ENCODE measurements at regions not wholly inside any gene's neighbourhood (a gene's known extent, or its start where the extent isn't known, plus 50 kb on each side); places are given as distances from the start of the nearest gene placed in this dataset.

DNA sequence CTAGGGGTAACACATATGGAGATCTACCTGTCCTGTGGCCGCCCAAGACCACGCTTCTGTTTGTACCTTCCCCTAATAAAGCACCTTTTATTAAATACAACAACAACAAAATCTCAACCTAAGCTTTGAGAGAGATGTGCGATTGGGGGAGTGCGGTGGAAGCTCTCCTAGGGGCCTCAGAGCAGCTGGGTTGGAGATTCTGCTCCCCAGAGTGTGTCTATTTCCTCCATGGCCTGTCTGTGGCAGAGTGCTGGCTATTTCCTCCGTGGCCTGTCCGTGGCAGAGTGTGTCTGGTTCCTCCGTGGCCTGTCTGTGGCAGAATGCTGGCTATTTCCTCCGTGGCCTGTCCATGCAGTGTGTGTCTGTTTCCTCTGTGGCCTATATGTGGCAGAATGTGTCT, 139.3 kb upstream of the IPO9 start:
- DNase-seq, result no peak

DNA sequence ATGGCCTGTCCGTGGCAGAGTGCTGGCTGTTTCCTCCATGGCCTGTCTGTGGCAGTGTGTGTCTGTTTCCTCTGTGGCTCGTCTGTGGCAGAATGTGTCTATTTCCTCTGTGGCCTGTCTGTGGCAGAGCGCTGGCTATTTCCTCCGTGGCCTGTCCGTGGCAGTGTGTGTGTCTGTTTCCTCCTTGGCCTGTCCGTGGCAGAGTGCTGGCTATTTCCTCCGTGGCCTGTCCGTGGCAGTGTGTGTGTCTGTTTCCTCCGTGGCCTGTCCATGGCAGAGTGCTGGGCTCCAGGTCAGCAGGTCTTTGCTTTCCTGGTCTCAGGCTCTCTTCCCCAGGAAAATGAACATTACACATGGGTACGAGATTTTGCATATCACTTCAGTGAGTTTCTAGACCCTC, 138.4 kb upstream of the IPO9 start:
- no peak for DNase-seq

GRCh38 chr1:201691716-201692554, 137.0 kb upstream of the IPO9 start:
- no peak for DNase-seq

- DNase-seq, result no peak
Measured at GRCh38 chr1:201692555-201693394, 136.2 kb upstream of the IPO9 start.

- DNase-seq, result peak; percentile 16
Measured at GRCh38 chr1:201693890-201694607, 134.9 kb upstream of the IPO9 start.

DNA sequence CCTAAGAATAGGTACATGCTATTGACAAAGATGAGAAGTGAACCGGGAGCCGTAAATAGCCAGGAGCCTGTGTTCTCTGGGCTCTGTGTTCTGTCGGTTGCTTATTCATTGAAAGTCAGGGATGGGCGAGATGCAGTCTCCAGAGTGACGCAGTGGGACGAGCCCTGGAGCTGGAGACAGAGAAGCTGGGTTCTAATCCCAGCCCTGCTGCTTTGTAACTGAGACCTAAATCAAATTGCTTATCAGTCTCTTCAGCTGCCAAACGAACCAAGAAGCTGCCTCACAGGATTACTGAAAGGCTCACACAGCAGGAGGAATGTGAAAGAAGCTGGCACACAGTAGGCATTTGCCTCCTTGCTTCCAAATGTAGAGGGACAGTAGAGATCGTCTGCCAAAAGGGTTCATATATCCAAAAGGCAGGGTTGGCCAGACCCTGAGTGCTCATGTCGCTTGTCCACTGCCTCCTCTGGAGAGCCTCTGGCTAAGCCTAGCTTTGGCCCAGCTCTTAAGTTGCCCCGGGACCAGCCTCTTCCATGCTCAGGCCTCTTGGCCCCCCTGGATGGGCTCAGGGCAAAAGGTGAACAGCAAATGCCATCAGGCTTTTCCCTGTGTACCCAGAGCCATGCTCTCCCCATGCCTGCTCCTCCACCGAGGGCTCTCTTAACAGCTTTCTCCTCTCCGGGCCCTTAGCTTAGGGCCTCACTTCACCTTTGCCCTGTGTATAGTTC, 134.2 kb upstream of the IPO9 start:
- DNase-seq, result peak; percentile 18

DNA sequence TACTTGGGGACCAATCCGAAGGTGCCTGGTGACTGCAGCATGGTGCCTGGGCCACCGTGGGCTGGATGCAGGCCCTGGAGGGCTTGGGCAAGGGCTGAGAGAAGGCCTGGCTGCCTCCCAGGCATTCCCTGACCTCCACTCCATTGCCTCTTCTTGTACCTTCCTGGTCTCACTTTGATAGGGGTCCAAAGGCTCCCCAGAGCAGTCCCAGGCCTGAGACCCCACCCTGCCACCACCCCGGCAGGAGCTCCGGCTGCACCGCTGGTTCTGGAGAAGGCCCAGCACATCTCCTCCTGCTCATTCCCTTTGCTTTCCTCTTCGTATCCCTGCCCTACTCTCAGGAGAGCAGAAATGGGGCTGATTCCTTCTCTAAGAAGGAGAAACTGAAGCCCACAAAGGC, 133.3 kb upstream of the IPO9 start:
- DNase-seq, result peak; percentile 37

DNA sequence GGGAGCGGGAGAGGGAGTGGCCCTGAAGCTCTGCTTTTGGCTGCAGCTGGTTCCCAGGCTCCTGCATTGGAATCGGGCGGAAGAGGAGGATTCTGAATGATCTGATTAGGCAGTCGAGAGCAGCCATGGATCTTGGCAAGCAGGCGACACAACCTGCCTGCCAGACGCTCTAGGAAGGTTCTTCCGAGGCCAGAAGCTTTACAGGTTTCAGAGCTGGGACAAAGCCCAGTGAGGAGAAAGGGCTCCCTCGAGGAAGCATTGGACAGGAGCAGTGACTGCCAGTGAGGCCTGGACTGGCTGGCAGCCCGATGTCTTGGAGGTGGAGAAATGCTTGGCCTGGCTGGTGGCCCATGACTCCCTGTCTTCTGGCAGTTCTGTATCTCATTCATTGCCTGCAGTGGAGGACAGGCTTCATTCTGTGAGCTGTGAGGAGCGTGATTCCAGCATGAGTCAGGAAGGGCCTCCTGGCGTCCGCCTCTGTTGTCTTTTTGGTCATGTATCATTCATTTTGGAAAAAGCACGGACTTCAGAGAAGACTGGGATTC, 132.7 kb upstream of the IPO9 start:
- DNase-seq, result peak; percentile 94

GRCh38 chr1:201697174-201697573, 131.8 kb upstream of the IPO9 start:
- peak; percentile 15 for DNase-seq

GRCh38 chr1:201701831-201702230, 127.1 kb upstream of the IPO9 start:
- DNase-seq, result no peak

- peak; percentile 60 for DNase-seq
Measured at GRCh38 chr1:201702936-201703335, 126.0 kb upstream of the IPO9 start.

- DNase-seq, result peak; percentile 90
Measured at GRCh38 chr1:201703621-201704438, 125.1 kb upstream of the IPO9 start.

DNA sequence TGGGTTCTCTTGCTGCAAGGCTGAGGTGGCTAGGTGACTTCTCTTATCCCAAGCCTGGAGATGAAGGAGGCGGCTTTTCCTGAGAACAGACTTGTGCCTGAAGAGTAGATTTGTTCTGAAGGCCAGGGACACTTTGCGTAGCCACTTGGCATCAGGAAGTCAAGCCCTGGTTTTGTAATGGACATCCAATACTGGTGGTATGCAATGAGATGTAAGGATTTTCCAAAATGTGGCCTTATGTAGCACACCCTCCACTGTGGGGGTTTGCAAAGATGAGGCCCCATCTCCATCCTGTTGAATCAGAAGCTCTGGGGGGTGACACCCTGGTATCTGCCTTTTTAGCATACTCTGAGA, 124.5 kb upstream of the IPO9 start:
- no peak for DNase-seq

DNA sequence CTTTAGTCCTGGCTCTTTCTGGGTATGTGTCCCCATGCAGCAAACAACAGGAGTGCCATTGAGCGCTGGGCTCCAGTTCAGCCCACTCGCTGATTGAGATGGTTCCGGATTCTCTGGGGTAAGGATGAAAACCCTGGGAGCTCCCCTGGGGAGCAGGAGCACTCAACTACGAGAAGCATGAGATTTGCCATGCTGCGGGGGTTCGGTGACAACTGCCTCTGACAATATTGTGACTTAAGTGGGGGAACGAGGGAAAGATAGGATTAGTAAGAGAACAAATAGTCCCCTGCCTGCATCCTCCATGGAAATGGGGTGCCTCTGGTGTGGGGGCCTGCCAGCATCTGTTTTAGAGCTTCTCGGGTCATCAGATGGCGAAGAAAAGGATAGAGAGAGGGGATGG, 123.6 kb upstream of the IPO9 start:
- no peak for DNase-seq

DNA sequence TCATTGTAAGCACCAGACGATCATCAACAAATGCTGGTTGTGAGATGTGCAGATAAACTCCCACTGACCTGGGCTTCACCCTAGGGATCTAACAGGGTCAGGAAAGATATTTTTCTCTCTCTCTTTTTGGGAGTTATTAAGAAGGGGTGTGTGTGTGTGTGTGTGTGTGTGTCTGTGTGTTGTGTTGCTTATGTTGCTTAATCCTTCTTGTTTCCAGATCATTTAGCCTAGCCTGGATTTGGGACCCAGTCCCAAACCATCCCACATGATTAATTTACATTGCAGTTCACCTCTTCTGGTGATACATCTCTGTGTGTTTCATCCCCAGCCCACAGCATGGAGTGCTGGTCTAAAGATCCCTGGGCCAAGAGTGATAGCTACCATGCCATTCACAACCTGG, 122.8 kb upstream of the IPO9 start:
- DNase-seq, result no peak

GRCh38 chr1:201707027-201707426, 121.9 kb upstream of the IPO9 start:
- DNase-seq, result peak; percentile 16

DNA sequence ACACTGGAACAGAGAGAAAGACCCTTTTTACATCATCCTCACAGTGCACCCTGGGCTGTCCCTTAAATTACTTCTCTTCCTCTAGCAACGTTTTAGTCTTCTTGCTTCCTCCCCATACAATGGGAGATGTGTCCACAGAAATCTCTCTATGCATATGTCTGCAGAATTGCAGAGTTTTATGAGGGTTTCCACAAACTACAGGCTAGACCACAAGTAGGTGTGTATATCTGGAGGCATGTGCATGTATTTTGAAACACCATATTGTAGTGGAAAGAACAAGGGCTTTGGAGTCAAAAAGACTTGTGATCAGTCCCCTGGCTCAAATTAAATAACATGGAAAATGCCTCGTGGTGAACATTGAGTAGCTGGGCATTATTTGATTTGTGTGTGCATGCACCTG, 121.3 kb upstream of the IPO9 start:
- no peak for DNase-seq

DNA sequence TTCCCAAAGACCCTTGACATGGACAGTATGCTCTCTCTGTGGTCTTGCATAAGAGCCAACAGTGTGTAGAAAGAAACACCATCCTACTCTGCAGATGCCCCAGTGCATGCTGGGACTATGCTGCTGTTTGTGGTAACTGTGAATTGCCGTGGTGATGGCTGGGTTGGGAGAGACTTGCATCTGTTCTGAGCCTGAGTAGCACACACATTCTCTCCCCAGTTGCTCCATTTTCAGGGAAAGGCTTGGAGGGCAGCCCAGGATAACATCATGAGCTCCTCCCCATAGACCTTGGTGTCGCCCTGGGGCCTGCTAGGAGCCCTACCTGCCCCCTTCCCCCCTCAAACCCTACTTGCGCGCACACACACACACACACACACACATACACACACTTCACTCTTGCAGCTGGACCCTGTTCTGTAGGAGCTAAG, 120.9 kb upstream of the IPO9 start:
- peak; percentile 65 for DNase-seq

- DNase-seq, result no peak
Measured at GRCh38 chr1:201708691-201709090, 120.3 kb upstream of the IPO9 start.

DNA sequence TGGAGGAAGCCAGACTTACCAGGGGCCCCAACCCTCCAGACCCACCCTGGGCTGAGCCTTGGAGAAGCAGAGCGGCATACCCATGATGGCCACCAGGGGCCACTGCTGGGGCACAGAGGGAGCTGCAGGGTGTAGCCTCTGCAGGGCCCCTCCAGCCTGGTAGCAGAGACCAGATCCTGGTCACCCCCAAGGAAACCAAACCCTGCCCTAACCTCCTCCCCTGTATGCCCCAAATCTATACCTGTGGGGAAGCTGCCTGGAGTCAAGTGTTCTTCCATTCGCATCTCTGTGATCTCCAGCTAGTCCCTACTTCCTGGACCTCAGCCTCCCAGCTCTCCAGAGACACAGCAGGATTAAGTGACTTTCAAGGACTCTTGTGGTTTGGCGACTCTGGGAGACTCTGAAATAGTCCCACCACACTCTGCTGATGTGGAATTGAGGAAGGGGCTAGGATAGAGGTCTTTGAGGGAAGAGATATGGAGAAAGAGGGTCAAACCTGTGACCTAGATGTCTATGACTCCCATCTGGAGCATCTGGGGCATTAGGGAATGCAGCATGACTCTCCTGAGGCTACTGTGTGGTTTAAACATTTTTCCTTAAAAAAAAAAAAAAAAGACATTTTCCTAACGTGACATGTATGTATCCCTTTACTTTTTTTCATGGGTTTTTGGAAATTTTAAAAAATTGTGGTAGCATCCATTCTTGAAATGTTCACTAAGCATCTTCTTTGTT, 119.2 kb upstream of the IPO9 start:
- peak; percentile 76 for DNase-seq

Data from femur (tissue), 1 donor.